K562 (cell line): ENCODE measurements at regions not wholly inside any gene's neighbourhood (a gene's known extent, or its start where the extent isn't known, plus 50 kb on each side); places are given as distances from the start of the nearest gene placed in this dataset.

Experiments used
- ATAC-seq: fragments of 200-7000 bp; cut with Tn5 transposase; 3 replicates; pipeline ENCODE4 v1.9.1; 2020; ENCODE audit warnings: moderate library complexity
- BruUV-seq: library from RNA; stranded (reverse); fragments of 400-500 nt; replicated peaks from 2 replicates; lab custom pipeline; 2021; lab: Mats Ljungman, UMichigan
- CTCF ChIA-PET: fragments of 300-600 bp; formaldehyde crosslinking; extraction: SDS; loops from one replicate; lab custom pipeline; 2021; ENCODE audit warnings: low intra/inter-chr PET ratio; lab: Yijun Ruan, JAX
- POLR2A ChIA-PET: fragments of 300-600, 350-650 bp; sonication (Branson Sonifier 250); formaldehyde crosslinking; extraction: SDS; loops from one replicate; lab custom pipeline; 2021; ENCODE audit warnings: antibody characterized with exemption, inconsistent platforms; lab: Yijun Ruan, JAX
- DNase-seq, 4 experiments: peaks; one replicate each; pipeline versions ENCODE4 v3.0.0 to v3.0.0-alpha.2; 2011 to 2018; ENCODE audit warnings: low spot score in 3 of 4, mixed read lengths in 3 of 4; ENCODE audit errors: extremely low read depth in 1 of 4
- FAIRE-seq: peaks from 2 replicates; lab custom pipeline; 2011; peaks lifted over from hg19 to GRCh38; lab: Jason Lieb, UNC
- H2AFZ ChIP-seq: 2 replicates; pipeline ENCODE4 v1.6.0; 2011; ENCODE audit warnings: low read depth, low read length, control low read depth, inconsistent platforms
- H3K27ac ChIP-seq: fragments of 200-600 bp; 3 replicates; pipeline ENCODE4 v1.8.0; 2011; ENCODE audit warnings: low read depth, mild to moderate bottlenecking, control low read depth, inconsistent platforms, low read length, moderate library complexity, mixed read lengths; ENCODE audit errors: extremely low read depth
- H3K27me3 ChIP-seq, 2 experiments: fragments of 300-600 bp in 1 of 2; 2 replicates in 1 of 2; 3 replicates in 1 of 2; pipeline versions ENCODE4 v1.6.0 to v1.8.0; 2011; ENCODE audit warnings: inconsistent platforms in 2 of 2, low read length in 2 of 2, mild to moderate bottlenecking in 1 of 2, mixed read lengths in 1 of 2, moderate library complexity in 1 of 2; ENCODE audit not compliant: control insufficient read depth in 2 of 2, insufficient read depth in 2 of 2
- H3K36me3 ChIP-seq: fragments of 300-600 bp; 3 replicates; pipeline ENCODE4 v1.8.0; 2011; ENCODE audit warnings: mild to moderate bottlenecking, low read length, inconsistent platforms; ENCODE audit not compliant: control insufficient read depth, insufficient read depth
- H3K4me1 ChIP-seq, 2 experiments: fragments of 200-600 bp in 1 of 2; replicated peaks in 1 of 2; 2 replicates in 1 of 2; 3 replicates in 1 of 2; pipeline versions ENCODE4 v1.5.1 to v1.8.0; 2011; ENCODE audit warnings: inconsistent platforms in 2 of 2, low read length in 2 of 2, mild to moderate bottlenecking in 1 of 2, mixed read lengths in 1 of 2, moderate library complexity in 1 of 2; ENCODE audit not compliant: control insufficient read depth in 2 of 2, insufficient read depth in 2 of 2
- H3K4me2 ChIP-seq: 2 replicates; pipeline ENCODE4 v1.6.1; 2011; ENCODE audit warnings: low read length, control low read depth, inconsistent platforms, mixed read lengths; ENCODE audit not compliant: insufficient read depth
- H3K4me3 ChIP-seq: fragments of 200-600 bp; sonication (generic), shearing (Covaris generic); 2 replicates; pipeline ENCODE4 v1.5.1; 2016; ENCODE audit warnings: control low read depth, inconsistent platforms
- H3K79me2 ChIP-seq: fragments of 200-600 bp; 3 replicates; pipeline ENCODE4 v1.8.0; 2011; ENCODE audit warnings: low read length, inconsistent platforms; ENCODE audit not compliant: control insufficient read depth, insufficient read depth
- H3K9ac ChIP-seq, 2 experiments: 2 replicates each; pipeline versions ENCODE4 v1.6.0 to v1.6.1; 2011; ENCODE audit warnings: low read depth in 2 of 2, low read length in 2 of 2, control low read depth in 1 of 2, inconsistent platforms in 1 of 2, mild to moderate bottlenecking in 1 of 2, mixed read lengths in 1 of 2; ENCODE audit not compliant: insufficient read depth in 1 of 2
- H3K9me1 ChIP-seq: one replicate; pipeline ENCODE4 v1.6.0; 2011; ENCODE audit warnings: inconsistent platforms, mild to moderate bottlenecking, low read length, moderate library complexity; ENCODE audit not compliant: control insufficient read depth, insufficient read depth
- H3K9me3 ChIP-seq: replicated peaks from 2 replicates; pipeline ENCODE4 v1.5.1; 2011; ENCODE audit warnings: low read depth, low read length, inconsistent platforms; ENCODE audit not compliant: control insufficient read depth, insufficient read depth
- H4K20me1 ChIP-seq: replicated peaks from 2 replicates; pipeline ENCODE4 v1.6.1; 2011; ENCODE audit warnings: low read length, inconsistent platforms, mixed read lengths; ENCODE audit not compliant: control insufficient read depth, insufficient read depth
- BRD4 ChIP-seq: fragments of 200-600 bp; sonication (generic); IDR thresholded peaks from 2 replicates; pipeline ENCODE4 v1.6.1; 2017; ENCODE audit warnings: inconsistent platforms
- ERF ChIP-seq: fragments of 450-650 bp; formaldehyde crosslinking; IDR thresholded peaks from 2 replicates; pipeline ENCODE4 v1.4.0; 2020; ENCODE audit warnings: mild to moderate bottlenecking, mixed read lengths
- ETV5 ChIP-seq: sonication (generic); formaldehyde crosslinking; IDR thresholded peaks from 2 replicates; pipeline ENCODE4 v1.4.0; 2020; ENCODE audit warnings: low read depth, mild to moderate bottlenecking, missing genetic modification reagents
- IFI16 ChIP-seq: fragments of 250-450 bp; sonication (Bioruptor Pico); IDR thresholded peaks from 2 replicates; pipeline ENCODE4 v2.1.2; 2022; ENCODE audit warnings: mild to moderate bottlenecking, inconsistent platforms
- ILF3 ChIP-seq: fragments of 450-650 bp; IDR thresholded peaks from 2 replicates; pipeline ENCODE4 v1.6.1; 2018; ENCODE audit warnings: antibody characterized with exemption, mild to moderate bottlenecking, moderate library complexity, borderline replicate concordance
- JUN ChIP-seq, 2 experiments: sonication (generic) in 1 of 2; formaldehyde crosslinking in 1 of 2; IDR thresholded peaks; 2 replicates each; pipeline versions ENCODE4 v1.6.1 to v1.8.0; 2012 to 2022; ENCODE audit warnings: borderline replicate concordance in 2 of 2, mild to moderate bottlenecking in 2 of 2, improper control_type of control experiment in 1 of 2, low read depth in 1 of 2, low read length in 1 of 2, missing genetic modification reagents in 1 of 2
- MCM3 ChIP-seq: fragments of 450-650 bp; IDR thresholded peaks from 2 replicates; pipeline ENCODE4 v1.6.1; 2016
- NR2F6 ChIP-seq: fragments of 450-650 bp; formaldehyde crosslinking; IDR thresholded peaks from 2 replicates; pipeline ENCODE4 v1.4.0; 2020; ENCODE audit warnings: mild to moderate bottlenecking
- RAD21 ChIP-seq, 2 experiments: fragments of 250-450 bp in 1 of 2; fragments of 450-650 bp in 1 of 2; sonication (Bioruptor Pico) in 1 of 2; formaldehyde crosslinking in 1 of 2; IDR thresholded peaks in 1 of 2; conservative IDR thresholded peaks in 1 of 2; 2 replicates each; pipeline versions ENCODE4 v1.4.0 to v1.8.0; 2020 to 2022; ENCODE audit warnings: mild to moderate bottlenecking in 2 of 2, moderate library complexity in 1 of 2
- RHOXF2B ChIP-seq: fragments of 250-450 bp; sonication (Bioruptor Pico); conservative IDR thresholded peaks from 2 replicates; pipeline ENCODE4 v1.5.1; 2021
- SIN3B ChIP-seq: fragments of 450-650 bp; IDR thresholded peaks from 2 replicates; pipeline ENCODE4 v1.6.1; 2017; ENCODE audit warnings: low read depth, mild to moderate bottlenecking, moderate library complexity
- SMARCC2 ChIP-seq: fragments of 450-650 bp; IDR thresholded peaks from 2 replicates; pipeline ENCODE4 v1.6.1; 2017; ENCODE audit warnings: antibody characterized with exemption, moderate library complexity, mild to moderate bottlenecking, low read depth
- THRAP3 ChIP-seq: fragments of 450-650 bp; IDR thresholded peaks from 2 replicates; pipeline ENCODE4 v1.6.1; 2016; ENCODE audit warnings: mild to moderate bottlenecking, inconsistent platforms, borderline replicate concordance
- ZNF165 ChIP-seq: fragments of 250-450 bp; sonication (Bioruptor Pico); IDR thresholded peaks from 2 replicates; pipeline ENCODE4 v1.4.0; 2020; ENCODE audit warnings: borderline replicate concordance
- WGBS: fragments of 100-300 bp; shearing (Covaris generic); methylation state at CpG from one replicate; pipeline ENCODE4 v1.1.6; 2016; ENCODE audit warnings: low coverage, mixed read lengths; ENCODE audit not compliant: insufficient coverage; ENCODE audit errors: missing lambda C conversion rate; 5-methylcytosine and 5-hydroxymethylcytosine counted together
- in situ Hi-C: fragments of 300-500 bp; cut with MboI; formaldehyde crosslinking; loops from 4 replicates; pipeline ENCODE4 v1.15.0; 2018; ENCODE audit warnings: inconsistent platforms, mixed read lengths
- intact Hi-C: fragments of 100-400 bp; cut with micrococcal nuclease; formaldehyde crosslinking; loops from 2 replicates; pipeline ENCODE4 v1.14.2; 2022
- TF ChIP-seq, protein P1 (sequence below): fragments of 450-650 bp; IDR thresholded peaks from 2 replicates; pipeline ENCODE4 v1.6.1; 2014; ENCODE audit warnings: low read depth, mild to moderate bottlenecking, moderate library complexity, borderline replicate concordance
- TF ChIP-seq, protein P2 (sequence below): sonication (generic); formaldehyde crosslinking; IDR thresholded peaks from 2 replicates; pipeline ENCODE4 v1.8.0; 2023; ENCODE audit warnings: mild to moderate bottlenecking, missing genetic modification reagents

DNA sequence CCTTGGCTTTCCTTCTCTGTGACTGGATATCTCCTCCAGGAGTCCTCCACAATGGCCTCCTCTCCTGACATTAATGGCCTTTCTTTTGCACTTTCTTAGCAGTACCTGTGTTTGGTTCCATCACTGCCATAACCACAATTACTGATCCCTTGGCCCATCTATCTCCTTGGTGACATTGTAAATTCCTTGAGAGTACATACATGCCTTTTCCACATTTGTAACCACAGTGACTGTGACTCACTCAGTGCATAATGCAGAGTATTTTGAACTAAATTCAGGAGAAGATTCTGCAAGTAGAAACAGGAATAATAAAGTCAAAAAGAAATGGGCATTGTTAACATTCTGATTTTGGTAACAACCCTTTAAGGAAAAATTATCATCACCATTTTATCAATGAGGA is 197.2 kb upstream of the SOX4 start (continued):
- no peak for TF ChIP-seq ZNF165 (CRISPR knock-in tag)
- no peak for TF ChIP-seq SMARCC2

DNA sequence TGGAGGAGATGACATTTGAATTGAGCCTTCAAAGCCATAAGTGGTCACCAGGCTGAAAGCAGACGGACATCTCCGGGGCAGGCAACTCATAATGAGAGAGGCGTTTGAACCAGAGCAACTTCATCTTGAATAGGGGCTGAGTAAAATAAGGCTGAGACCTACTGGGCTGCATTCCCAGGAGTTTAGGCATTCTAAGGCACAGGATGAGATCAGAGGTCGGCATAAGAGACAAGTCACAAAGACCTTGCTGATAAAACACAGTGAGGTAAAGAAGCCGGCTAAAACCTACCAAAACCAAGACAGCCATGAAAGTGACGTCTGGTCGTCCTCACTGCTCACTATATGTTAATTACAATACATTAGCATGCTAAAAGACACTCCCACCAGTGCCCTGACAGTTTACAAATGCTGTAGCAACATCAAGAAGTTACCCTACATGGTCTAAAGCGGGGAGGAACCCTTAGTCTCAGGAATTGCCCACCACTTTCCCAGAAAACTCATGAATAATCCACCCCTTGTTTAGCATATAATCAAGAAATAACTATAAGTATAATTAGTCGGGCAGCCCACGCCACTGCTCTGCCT is 194.7 kb upstream of the SOX4 start:
- H3K9ac ChIP-seq: no peak overlapping the region
- no peak for DNase-seq
- H4K20me1 ChIP-seq: no peaks in the 10 kb centered on the region
- no peaks in the 10 kb centered on the region for H3K4me1 ChIP-seq
- WGBS: under 1% methylated on average over 10 of the region's 10 CpGs
- H3K4me3 ChIP-seq: no peak overlapping the region
- no peak overlapping the region for H3K4me2 ChIP-seq
- BruUV-seq: no TSS peak
- no peak overlapping the region for H2AFZ ChIP-seq
- no peak overlapping the region for H3K27ac ChIP-seq
- H3K27me3 ChIP-seq: peaks cover 8 to 12% of the 10 kb centered on the region in 2 experiments; a peak in 2 of 5 replicates
- in situ Hi-C loops: no loop called here
- FAIRE-seq: no peak
- H3K36me3 ChIP-seq: no peaks in the 10 kb centered on the region
- POLR2A ChIA-PET: no interaction called here
- H3K9me3 ChIP-seq: no peaks in the 10 kb centered on the region
- H3K9me1 ChIP-seq: no peaks in the 10 kb centered on the region
- intact Hi-C loops: no loop called here
- CTCF ChIA-PET: no interaction called here
- ATAC-seq: no peak
- H3K79me2 ChIP-seq: no peaks in the 10 kb centered on the region
- TF ChIP-seq JUN (IDR thresholded peaks at IDR 0.05; ENCODE audit: borderline replicate concordance, low read depth, low read length): no peak
- no peak for TF ChIP-seq JUN (CRISPR knock-in tag; IDR thresholded peaks at IDR 0.05; ENCODE audit: borderline replicate concordance)
- TF ChIP-seq BRD4: no peak
- TF ChIP-seq, protein P1, sequence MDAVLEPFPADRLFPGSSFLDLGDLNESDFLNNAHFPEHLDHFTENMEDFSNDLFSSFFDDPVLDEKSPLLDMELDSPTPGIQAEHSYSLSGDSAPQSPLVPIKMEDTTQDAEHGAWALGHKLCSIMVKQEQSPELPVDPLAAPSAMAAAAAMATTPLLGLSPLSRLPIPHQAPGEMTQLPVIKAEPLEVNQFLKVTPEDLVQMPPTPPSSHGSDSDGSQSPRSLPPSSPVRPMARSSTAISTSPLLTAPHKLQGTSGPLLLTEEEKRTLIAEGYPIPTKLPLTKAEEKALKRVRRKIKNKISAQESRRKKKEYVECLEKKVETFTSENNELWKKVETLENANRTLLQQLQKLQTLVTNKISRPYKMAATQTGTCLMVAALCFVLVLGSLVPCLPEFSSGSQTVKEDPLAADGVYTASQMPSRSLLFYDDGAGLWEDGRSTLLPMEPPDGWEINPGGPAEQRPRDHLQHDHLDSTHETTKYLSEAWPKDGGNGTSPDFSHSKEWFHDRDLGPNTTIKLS: no peak
- no peak for TF ChIP-seq RAD21 (CRISPR knock-in tag; conservative IDR thresholded peaks at IDR 0.05 in 1 of 2, IDR thresholded peaks at IDR 0.05 in 1 of 2)
- no peak for TF ChIP-seq ERF
- no peak for TF ChIP-seq IFI16 (CRISPR knock-in tag)
- TF ChIP-seq MCM3: no peak
- TF ChIP-seq ETV5: no peak
- no peak for TF ChIP-seq ILF3
- TF ChIP-seq SIN3B: no peak
- TF ChIP-seq RHOXF2B (CRISPR knock-in tag): no peak
- TF ChIP-seq, protein P2, sequence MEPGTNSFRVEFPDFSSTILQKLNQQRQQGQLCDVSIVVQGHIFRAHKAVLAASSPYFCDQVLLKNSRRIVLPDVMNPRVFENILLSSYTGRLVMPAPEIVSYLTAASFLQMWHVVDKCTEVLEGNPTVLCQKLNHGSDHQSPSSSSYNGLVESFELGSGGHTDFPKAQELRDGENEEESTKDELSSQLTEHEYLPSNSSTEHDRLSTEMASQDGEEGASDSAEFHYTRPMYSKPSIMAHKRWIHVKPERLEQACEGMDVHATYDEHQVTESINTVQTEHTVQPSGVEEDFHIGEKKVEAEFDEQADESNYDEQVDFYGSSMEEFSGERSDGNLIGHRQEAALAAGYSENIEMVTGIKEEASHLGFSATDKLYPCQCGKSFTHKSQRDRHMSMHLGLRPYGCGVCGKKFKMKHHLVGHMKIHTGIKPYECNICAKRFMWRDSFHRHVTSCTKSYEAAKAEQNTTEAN (CRISPR knock-in tag): no peak
- no peak for TF ChIP-seq NR2F6 (CRISPR knock-in tag)
- no peak for TF ChIP-seq THRAP3
